ENCODE measurements at regions not wholly inside any gene's neighbourhood (a gene's known extent, or its start where the extent isn't known, plus 50 kb on each side); places are given as distances from the start of the nearest gene placed in this dataset.

- TF ChIP-seq, protein P1, sequence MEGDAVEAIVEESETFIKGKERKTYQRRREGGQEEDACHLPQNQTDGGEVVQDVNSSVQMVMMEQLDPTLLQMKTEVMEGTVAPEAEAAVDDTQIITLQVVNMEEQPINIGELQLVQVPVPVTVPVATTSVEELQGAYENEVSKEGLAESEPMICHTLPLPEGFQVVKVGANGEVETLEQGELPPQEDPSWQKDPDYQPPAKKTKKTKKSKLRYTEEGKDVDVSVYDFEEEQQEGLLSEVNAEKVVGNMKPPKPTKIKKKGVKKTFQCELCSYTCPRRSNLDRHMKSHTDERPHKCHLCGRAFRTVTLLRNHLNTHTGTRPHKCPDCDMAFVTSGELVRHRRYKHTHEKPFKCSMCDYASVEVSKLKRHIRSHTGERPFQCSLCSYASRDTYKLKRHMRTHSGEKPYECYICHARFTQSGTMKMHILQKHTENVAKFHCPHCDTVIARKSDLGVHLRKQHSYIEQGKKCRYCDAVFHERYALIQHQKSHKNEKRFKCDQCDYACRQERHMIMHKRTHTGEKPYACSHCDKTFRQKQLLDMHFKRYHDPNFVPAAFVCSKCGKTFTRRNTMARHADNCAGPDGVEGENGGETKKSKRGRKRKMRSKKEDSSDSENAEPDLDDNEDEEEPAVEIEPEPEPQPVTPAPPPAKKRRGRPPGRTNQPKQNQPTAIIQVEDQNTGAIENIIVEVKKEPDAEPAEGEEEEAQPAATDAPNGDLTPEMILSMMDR (IDR thresholded peaks at IDR 0.05) = no peak
- TF ChIP-seq POLR2A (IDR thresholded peaks at IDR 0.05) = no peak
These were observed 167.8 kb downstream of the GASK1B start for GRCh38 chr4:158005021-158005420.
